UCSD-AML1 (cell line): ENCODE measurements at regions not wholly inside any gene's neighbourhood (a gene's known extent, or its start where the extent isn't known, plus 50 kb on each side); places are given as distances from the start of the nearest gene placed in this dataset.

Experiments
- DNase-seq: peaks from one replicate; lab custom pipeline; 2025; ENCODE audit not compliant: unreplicated experiment; lab: John Stamatoyannopoulos, UW

DNA sequence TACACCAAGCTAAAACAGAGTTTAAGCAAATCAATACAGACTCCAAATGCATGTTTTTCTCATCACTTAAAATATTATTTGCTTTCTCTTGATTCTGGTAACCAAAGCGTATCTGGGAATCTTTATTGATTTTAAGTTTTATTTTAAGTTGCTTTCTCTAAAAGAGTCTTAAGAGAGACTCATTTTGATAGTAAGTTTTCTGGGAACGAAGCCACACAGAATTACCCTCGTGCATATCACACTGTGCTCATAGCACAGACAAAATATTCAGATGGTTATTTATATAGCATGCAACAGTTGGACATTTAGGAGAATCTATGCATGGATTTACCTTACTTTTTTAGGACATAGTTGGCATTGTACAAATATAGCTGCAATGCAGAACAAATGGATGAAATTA lies 597.5 kb upstream of the NRXN1 start:
- DNase-seq = no peak

DNA sequence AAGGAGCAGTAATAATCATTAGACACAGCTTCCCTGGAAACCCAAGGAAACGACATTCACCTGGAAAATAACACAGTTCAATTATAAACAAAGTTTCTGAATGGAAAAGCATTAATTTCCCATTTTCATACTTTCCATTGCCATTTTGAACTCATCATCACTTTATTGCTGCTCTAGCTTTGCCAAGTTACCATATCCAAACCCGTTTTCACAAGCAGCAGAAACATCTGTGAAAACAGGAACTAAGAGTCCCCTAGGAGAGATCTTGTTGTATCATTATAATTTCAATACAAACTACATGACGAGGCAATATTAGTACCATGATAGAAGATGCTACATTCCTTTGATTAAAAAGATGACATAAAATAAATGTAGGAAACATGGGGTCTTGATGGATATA lies 597.0 kb upstream of the NRXN1 start:
- no peak for DNase-seq

DNA sequence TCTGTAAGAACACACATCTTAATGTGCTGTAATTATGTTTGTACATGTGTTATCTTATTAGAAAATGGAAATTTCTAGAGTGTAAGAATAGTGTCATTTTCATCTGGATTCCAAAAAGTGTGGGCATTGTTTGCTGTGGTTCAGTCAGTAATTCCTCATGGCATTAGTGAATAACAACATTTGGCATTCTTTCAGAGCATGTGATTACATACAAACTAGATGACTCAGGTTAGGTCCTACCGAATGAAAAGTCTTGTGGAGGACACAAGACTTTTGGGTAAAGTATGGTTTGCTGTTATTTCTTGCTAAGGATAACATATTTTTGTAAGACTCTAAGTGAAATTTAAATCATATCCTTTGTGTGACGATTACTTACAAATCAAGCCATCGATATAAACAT lies 593.1 kb upstream of the NRXN1 start:
- DNase-seq = no peak

GRCh38 chr2:51620796-51621195 lies 588.9 kb upstream of the NRXN1 start:
- no peak for DNase-seq

- no peak for DNase-seq
Observed at GRCh38 chr2:51619961-51620360, 588.0 kb upstream of the NRXN1 start.

- DNase-seq = no peak
Observed at GRCh38 chr2:51612387-51612786, 580.5 kb upstream of the NRXN1 start.

- no peak for DNase-seq
Observed at GRCh38 chr2:51601706-51602105, 569.8 kb upstream of the NRXN1 start.

DNA sequence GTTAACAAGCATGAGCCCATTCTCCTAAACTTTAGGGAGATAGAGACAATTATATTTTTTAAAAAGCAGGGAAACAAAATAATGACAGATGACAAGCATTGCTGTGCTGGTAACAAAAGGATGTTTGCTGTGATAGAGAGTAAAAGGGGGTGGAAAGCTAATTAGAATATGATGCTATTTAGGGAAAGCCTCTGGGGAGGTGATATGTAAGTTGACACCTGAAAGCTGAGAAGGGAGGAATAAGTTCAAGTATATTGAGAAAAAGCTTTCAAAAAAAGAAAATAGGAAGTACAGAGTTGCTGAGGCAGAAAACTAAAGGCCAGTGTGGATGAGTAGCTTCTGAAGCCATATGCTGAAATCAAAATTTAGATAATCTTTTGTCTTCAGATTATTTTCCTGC lies 565.2 kb upstream of the NRXN1 start:
- DNase-seq = no peak

DNA sequence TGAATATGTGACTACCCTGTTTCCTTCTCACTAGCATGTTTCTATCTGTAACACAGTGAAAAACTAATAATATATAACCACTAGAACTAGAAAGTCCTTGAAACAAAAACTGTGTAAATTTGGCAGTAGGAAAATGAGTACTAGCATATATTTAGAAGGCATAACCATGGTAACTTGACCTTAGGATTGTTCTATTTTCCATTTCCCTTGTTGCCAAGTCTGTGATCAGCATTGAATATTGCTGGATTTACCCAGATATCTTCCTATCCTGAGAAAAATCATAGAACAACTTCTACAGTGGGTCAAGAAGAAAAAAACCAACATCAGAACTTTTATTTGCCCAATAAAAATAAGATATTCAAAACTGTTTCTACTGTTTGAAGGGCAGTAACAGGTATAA lies 563.9 kb upstream of the NRXN1 start:
- no peak for DNase-seq

GRCh38 chr2:51581636-51582267 lies 549.8 kb upstream of the NRXN1 start:
- peak; percentile 9 for DNase-seq

DNA sequence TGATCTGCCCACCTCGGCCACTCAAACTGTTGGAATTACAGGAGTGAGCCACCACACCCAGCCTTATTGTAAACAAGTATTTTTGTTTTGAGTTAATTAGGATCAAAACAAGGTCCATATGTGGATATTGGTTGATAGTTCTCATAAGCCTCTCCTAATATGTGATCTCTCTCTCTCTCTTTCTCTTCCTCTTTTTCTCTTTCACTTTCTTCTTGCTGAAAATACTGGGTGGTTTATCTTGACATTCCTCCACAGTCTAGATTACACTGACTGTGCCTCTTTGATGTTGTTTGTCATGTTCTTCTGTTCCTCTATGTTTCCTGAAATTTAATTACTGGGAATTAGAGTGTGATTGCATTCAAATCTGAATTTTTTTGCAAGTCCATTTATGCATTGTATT lies 547.5 kb upstream of the NRXN1 start:
- DNase-seq = no peak

DNA sequence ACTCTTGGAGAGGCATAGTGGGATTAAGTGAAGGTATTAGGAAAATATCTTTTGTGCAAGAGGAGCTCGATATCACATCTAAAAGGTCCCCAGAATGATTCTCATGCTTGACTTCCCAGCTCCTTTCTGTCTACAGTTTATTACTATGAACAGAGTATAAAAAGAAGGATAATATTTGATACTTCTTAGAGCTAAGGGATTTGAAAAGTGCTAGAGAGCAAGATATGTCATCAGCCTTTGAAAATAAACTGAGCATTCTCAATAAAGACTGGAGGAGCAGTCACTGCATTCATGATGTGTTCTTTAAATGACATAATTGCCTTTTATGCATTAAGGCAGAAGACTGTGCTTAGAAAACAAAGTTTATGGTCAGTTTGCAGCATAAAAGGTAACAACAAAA lies 543.2 kb upstream of the NRXN1 start:
- DNase-seq = no peak

DNA sequence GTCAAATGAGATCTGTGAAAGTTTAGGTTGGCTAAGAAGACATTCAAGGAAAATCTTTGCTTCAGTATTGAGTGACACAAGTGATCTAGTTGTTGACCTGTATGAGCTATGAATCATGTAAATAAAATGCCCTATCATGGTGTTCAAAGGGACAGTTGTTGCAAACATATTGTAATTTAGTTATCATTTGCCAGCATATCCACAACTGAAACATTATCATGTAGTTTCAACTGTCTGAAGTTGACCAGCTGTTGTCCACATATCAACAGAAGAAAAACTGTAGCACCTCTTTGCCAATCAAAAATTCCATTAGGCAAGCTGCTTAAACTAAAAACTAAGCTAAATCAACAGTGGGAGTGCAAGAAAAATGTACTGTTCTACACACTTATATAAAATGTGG lies 527.1 kb upstream of the NRXN1 start:
- DNase-seq = no peak

GRCh38 chr2:51553476-51553875 lies 521.5 kb upstream of the NRXN1 start:
- no peak for DNase-seq

DNA sequence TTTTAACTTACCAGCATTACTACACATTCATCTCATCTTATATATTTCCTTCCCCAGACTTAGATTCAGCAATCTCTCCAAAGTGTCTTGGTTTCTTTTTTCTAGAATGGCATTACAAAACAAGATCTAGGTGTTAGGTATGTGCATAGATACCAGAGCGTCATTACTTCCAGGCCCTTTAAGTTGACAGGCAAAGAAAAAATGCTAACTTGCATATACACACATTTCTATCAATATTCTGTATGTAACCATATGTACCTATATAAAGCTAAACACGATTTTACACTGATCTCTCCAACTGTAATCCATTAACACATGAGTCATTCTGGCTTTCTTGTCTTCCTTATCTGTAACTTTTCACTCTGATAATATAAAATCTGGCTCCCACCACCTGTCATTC lies 503.8 kb upstream of the NRXN1 start:
- no peak for DNase-seq

GRCh38 chr2:51534166-51534565 lies 502.2 kb upstream of the NRXN1 start:
- DNase-seq = no peak

GRCh38 chr2:51528156-51528555 lies 496.2 kb upstream of the NRXN1 start:
- no peak for DNase-seq

DNA sequence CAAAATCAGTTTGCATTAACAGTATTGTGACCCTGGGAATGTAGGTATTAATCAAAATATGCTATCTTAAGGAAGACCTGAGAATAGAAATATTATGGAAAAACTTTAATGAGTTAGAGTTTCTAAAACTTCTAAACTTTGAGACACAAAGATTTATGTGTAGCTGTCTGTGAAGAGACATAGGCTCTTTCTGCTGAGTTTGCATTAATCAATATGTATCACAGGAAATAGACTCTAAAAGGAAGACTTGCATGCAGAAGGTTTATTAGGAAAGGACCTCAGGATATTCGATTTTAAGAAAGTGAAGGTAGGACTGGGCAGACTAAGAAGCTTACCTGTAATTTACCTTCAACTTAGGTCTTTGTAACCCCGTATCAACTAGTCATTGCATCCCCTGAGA lies 494.8 kb upstream of the NRXN1 start:
- DNase-seq = no peak

GRCh38 chr2:51516667-51517066 lies 484.7 kb upstream of the NRXN1 start:
- DNase-seq = no peak

DNA sequence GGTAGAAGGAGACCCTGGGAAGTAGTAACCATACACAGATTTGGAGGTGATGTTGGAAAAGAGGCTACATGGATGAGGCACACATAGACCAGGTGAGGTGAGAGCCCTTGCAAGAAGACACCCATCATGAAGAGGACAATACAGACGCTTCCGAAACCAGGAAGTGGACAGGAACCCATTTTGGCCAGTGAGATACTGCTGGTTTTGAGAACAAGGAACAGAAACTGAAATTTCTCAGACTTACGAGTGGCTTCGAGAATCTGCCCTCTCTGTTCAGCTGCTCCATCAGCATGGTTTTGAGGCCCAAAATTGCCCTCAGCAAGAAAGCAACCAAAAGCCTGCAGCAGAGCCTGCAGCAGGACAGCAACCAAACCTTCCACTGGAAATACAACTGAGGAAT lies 479.1 kb upstream of the NRXN1 start:
- DNase-seq = no peak

- DNase-seq = no peak
Observed at GRCh38 chr2:51510303-51510702, 478.4 kb upstream of the NRXN1 start.

DNA sequence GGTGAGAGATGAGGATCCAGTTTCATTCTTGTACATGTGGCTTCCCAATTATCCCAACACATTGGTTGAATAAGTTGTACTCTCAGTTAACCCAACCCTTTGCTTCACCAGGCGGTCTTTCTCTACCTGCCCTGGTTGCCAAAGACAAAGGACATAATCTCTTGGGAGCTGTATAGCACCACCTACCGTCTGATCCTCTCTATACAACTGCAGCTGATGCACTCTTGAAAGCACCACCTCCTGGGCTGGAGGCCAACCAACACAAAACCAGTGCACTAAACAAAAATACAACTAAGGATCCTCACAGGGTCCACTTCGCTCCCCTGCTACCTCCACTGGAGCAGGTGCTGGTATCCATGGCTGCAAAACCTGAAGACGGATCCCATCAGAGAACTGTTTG lies 473.6 kb upstream of the NRXN1 start:
- DNase-seq = no peak

DNA sequence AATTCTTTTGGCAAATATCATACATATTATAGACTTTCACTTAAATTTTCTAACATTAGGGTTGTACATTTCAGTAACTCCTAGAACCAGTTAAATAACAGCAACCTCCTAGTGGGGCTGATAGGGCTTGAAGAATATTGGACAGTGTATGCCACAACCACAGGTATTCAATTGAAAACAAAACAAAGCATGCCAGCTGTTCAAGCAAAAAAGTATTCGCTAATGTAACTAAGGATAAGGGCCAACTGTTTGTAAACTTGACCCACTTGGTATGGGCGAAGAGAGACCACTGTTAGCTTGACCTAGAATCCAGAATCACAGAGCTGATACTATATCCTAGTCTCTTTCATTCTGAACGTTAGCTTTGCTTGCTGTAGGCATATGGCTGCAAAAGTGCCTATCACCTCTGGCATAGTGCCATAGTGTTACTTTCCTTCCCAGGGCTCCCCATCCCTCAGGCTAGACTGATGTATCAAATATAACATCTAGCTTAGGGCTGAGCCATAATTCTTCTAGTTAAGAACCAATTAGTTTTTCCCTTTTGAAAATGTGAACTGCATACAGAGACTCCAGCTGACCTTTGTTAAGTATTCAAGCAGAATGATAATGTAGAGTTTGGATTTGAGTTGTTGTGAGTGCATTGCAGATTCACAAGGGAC lies 458.8 kb upstream of the NRXN1 start:
- DNase-seq = no peak
